H9 (cell line): ENCODE measurements at regions not wholly inside any gene's neighbourhood (a gene's known extent, or its start where the extent isn't known, plus 50 kb on each side); places are given as distances from the start of the nearest gene placed in this dataset.

Experiments used
- DNase-seq: peaks from one replicate; pipeline ENCODE4 v3.0.0-alpha.2; 2017
- H2AFZ ChIP-seq: one replicate; pipeline ENCODE4 v1.6.1; 2013; ENCODE audit warnings: mild to moderate bottlenecking, low read length, control low read depth, moderate library complexity
- H2AK5ac ChIP-seq: 2 replicates; pipeline ENCODE4 v1.6.1; 2013; ENCODE audit warnings: low read length, control low read depth, mixed read lengths; ENCODE audit not compliant: insufficient read length
- H2BK120ac ChIP-seq: one replicate; pipeline ENCODE4 v1.6.1; 2013; ENCODE audit warnings: low read depth, mild to moderate bottlenecking, low read length, control low read depth, inconsistent platforms; ENCODE audit not compliant: poor library complexity, severe bottlenecking
- H2BK12ac ChIP-seq: 2 replicates; pipeline ENCODE4 v1.6.1; 2013; ENCODE audit warnings: low read length, control low read depth, mixed read lengths, low read depth; ENCODE audit not compliant: insufficient read length
- H2BK15ac ChIP-seq: 2 replicates; pipeline ENCODE4 v1.6.1; 2013; ENCODE audit warnings: low read depth, low read length, control low read depth
- H2BK20ac ChIP-seq: one replicate; pipeline ENCODE4 v1.6.1; 2013; ENCODE audit warnings: low read depth, mild to moderate bottlenecking, low read length, control low read depth, inconsistent platforms; ENCODE audit not compliant: poor library complexity, severe bottlenecking
- H2BK5ac ChIP-seq: 2 replicates; pipeline ENCODE4 v1.6.1; 2013; ENCODE audit warnings: low read length, control low read depth, mixed read lengths; ENCODE audit not compliant: insufficient read length
- H3K14ac ChIP-seq: 2 replicates; pipeline ENCODE4 v1.6.1; 2013; ENCODE audit warnings: low read length, control low read depth; ENCODE audit not compliant: insufficient read depth
- H3K18ac ChIP-seq: 2 replicates; pipeline ENCODE4 v1.6.1; 2013; ENCODE audit warnings: low read depth, mild to moderate bottlenecking, mixed read lengths, low read length, control low read depth; ENCODE audit not compliant: insufficient read length
- H3K23ac ChIP-seq: 2 replicates; pipeline ENCODE4 v1.6.1; 2013; ENCODE audit warnings: low read length, control low read depth, mixed read lengths, low read depth; ENCODE audit not compliant: insufficient read length
- H3K23me2 ChIP-seq: 2 replicates; pipeline ENCODE4 v1.6.1; 2013; ENCODE audit warnings: low read depth, mild to moderate bottlenecking, mixed read lengths, low read length, control low read depth; ENCODE audit not compliant: insufficient read length, poor library complexity, severe bottlenecking
- H3K27ac ChIP-seq: 2 replicates; pipeline ENCODE4 v1.5.1; 2013; ENCODE audit warnings: low read length, control low read depth, mixed read lengths, low read depth; ENCODE audit not compliant: insufficient read length
- H3K27me3 ChIP-seq: 2 replicates; pipeline ENCODE4 v1.6.1; 2013; ENCODE audit warnings: low read length, control low read depth, inconsistent platforms; ENCODE audit not compliant: insufficient read depth
- H3K4ac ChIP-seq: 2 replicates; pipeline ENCODE4 v1.6.1; 2013; ENCODE audit warnings: low read depth, mild to moderate bottlenecking, control low read depth, inconsistent platforms, low read length, moderate library complexity
- H3K4me1 ChIP-seq: 2 replicates; pipeline ENCODE4 v1.6.1; 2013; ENCODE audit warnings: low read length, control low read depth, inconsistent platforms; ENCODE audit not compliant: insufficient read depth
- H3K4me2 ChIP-seq: 2 replicates; pipeline ENCODE4 v1.6.1; 2013; ENCODE audit warnings: low read length, control low read depth, mixed read lengths; ENCODE audit not compliant: insufficient read length, insufficient read depth
- H3K56ac ChIP-seq: 2 replicates; pipeline ENCODE4 v1.6.1; 2013; ENCODE audit warnings: low read depth, mild to moderate bottlenecking, mixed read lengths, low read length, control low read depth; ENCODE audit not compliant: insufficient read length
- H3K79me1 ChIP-seq: 2 replicates; pipeline ENCODE4 v1.6.1; 2013; ENCODE audit warnings: low read depth, mild to moderate bottlenecking, moderate library complexity, low read length, control low read depth, inconsistent platforms; ENCODE audit not compliant: insufficient read depth, poor library complexity, severe bottlenecking
- H3K79me2 ChIP-seq: 2 replicates; pipeline ENCODE4 v1.6.1; 2013; ENCODE audit warnings: low read length, control low read depth, inconsistent platforms; ENCODE audit not compliant: insufficient read depth
- H3K9ac ChIP-seq: 2 replicates; pipeline ENCODE4 v1.6.1; 2013; ENCODE audit warnings: low read length, control low read depth, mixed read lengths; ENCODE audit not compliant: insufficient read length; ENCODE audit errors: extremely low read depth
- H3K9me3 ChIP-seq: one replicate; pipeline ENCODE4 v1.6.1; 2013; ENCODE audit warnings: low read depth, low read length, inconsistent platforms; ENCODE audit not compliant: control insufficient read depth
- H3T11ph ChIP-seq: one replicate; pipeline ENCODE4 v1.6.1; 2013; ENCODE audit warnings: mild to moderate bottlenecking, low read length, control low read depth, inconsistent platforms
- H4K20me1 ChIP-seq: one replicate; pipeline ENCODE4 v1.6.1; 2013; ENCODE audit not compliant: control insufficient read depth, insufficient read length, insufficient read depth
- H4K5ac ChIP-seq: 2 replicates; pipeline ENCODE4 v1.6.1; 2013; ENCODE audit warnings: low read depth, mild to moderate bottlenecking, mixed read lengths, low read length, control low read depth; ENCODE audit not compliant: insufficient read length
- H4K8ac ChIP-seq: replicated peaks from 2 replicates; pipeline ENCODE4 v1.6.1; 2013; ENCODE audit warnings: low read length, control low read depth, mixed read lengths, low read depth; ENCODE audit not compliant: insufficient read length
- H4K91ac ChIP-seq: 2 replicates; pipeline ENCODE4 v1.6.1; 2013; ENCODE audit warnings: low read depth, mild to moderate bottlenecking, moderate library complexity, mixed read lengths, low read length, control low read depth; ENCODE audit not compliant: insufficient read length
- H3K27ac Mint-ChIP-seq, 3 experiments: 2 replicates in 2 of 3; 3 replicates in 1 of 3; pipeline ENCODE4 v1.8.0; 2020 to 2021; ENCODE audit warnings: mixed read lengths in 3 of 3, mild to moderate bottlenecking in 1 of 3, moderate library complexity in 1 of 3
- H3K27me3 Mint-ChIP-seq: 2 replicates; pipeline ENCODE4 v1.8.0; 2021; ENCODE audit warnings: low read depth, mild to moderate bottlenecking, moderate library complexity, mixed read lengths
- H3K36me3 Mint-ChIP-seq, 3 experiments: 2 replicates in 2 of 3; 3 replicates in 1 of 3; pipeline ENCODE4 v1.8.0; 2020 to 2021; ENCODE audit warnings: low read depth in 3 of 3, mixed read lengths in 3 of 3; ENCODE audit not compliant: insufficient read depth in 1 of 3
- H3K4me1 Mint-ChIP-seq, 2 experiments: 2 replicates each; pipeline ENCODE4 v1.8.0; 2020; ENCODE audit warnings: mixed read lengths in 2 of 2
- H3K4me3 Mint-ChIP-seq, 2 experiments: 2 replicates in 1 of 2; 3 replicates in 1 of 2; pipeline ENCODE4 v1.8.0; 2020 to 2021; ENCODE audit warnings: mild to moderate bottlenecking in 2 of 2, mixed read lengths in 2 of 2, moderate library complexity in 1 of 2
- H3K9me3 Mint-ChIP-seq, 2 experiments: 2 replicates in 1 of 2; 3 replicates in 1 of 2; pipeline ENCODE4 v1.8.0; 2020; ENCODE audit warnings: mild to moderate bottlenecking in 2 of 2, mixed read lengths in 2 of 2, moderate library complexity in 1 of 2
- CTCF ChIP-seq: fragments of 200-600 bp; sonication (generic); conservative IDR thresholded peaks from 3 replicates; pipeline ENCODE4 v1.8.0; 2021; ENCODE audit warnings: antibody characterized with exemption, mild to moderate bottlenecking
- WGBS: extraction: QIAGEN DNeasy Blood & Tissue Kit; methylation state at CpG from one replicate; pipeline ENCODE4 v1.1.7; 2013; ENCODE audit warnings: missing lambda C conversion rate, low lambda C conversion rate, mixed read lengths; ENCODE audit not compliant: insufficient read length; ENCODE audit errors: extremely low coverage; 5-methylcytosine and 5-hydroxymethylcytosine counted together

DNA sequence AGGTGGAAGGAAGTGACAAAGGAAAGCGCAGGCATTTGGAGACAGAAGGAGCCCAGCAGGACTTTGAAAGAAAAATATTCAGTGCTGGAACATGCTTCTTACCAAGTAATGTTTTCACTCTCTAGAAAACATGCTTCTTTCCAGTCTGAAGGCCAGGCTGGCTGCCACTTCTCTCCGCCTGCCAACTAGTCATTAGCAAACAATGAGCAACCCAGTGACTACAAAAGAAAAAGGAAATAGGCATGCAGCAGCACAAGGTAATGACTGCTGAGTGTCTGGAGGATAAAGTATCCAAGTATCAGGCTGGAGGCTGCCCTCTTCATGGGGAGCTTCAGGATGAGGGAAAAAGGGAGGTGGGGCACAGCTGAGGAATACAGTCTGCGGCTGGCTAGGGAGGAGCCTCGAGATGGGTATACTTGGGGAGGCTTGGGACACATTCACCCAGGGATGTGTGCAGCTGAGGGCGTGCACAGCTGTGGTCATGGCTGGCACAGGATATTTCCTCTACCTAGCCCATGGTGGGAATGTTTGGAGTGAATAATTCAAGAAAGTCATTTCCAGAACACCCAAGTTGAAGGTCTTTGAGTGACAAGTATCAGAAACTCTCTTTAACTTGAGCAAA is 161.5 kb upstream of the KIF2A start:
- no peaks in the 10 kb centered on the region for H4K20me1 ChIP-seq
- H4K8ac ChIP-seq, result no peak overlapping the region
- no peak overlapping the region for H3K56ac ChIP-seq
- no peaks in the 10 kb centered on the region for H3K79me2 ChIP-seq
- H3K79me1 ChIP-seq, result no peaks in the 10 kb centered on the region
- no peak overlapping the region for H3K27ac ChIP-seq
- no peak overlapping the region for H3K14ac ChIP-seq
- no peak overlapping the region for H3K9ac ChIP-seq
- H2BK15ac ChIP-seq, result no peak overlapping the region
- Mint-ChIP-seq H3K27me3 (no peaks in the 10 kb centered on the region; the same call in none of the 2 replicates), H3K9me3 (peaks cover 9 to 13% of the 10 kb centered on the region in 2 experiments), H3K4me3 (no peak overlapping the region), H3K4me1 (peaks cover 31 to 33% of the 10 kb centered on the region in 2 experiments), H3K36me3 (peaks cover 0 to 9% (median 3%) of the 10 kb centered on the region in 3 experiments; a peak in 4 of 7 replicates), H3K27ac (no peak overlapping the region)
- no peak for TF ChIP-seq CTCF
- H3K18ac ChIP-seq, result no peak overlapping the region
- H3K27me3 ChIP-seq, result no peaks in the 10 kb centered on the region
- H2AFZ ChIP-seq, result no peak overlapping the region
- H3K4ac ChIP-seq, result no peak overlapping the region
- H3K4me1 ChIP-seq, result no peaks in the 10 kb centered on the region; the same call in 1 of the 2 replicates
- H2BK120ac ChIP-seq, result no peak overlapping the region
- H2BK5ac ChIP-seq, result no peak overlapping the region
- H3K23ac ChIP-seq, result no peak overlapping the region
- no peaks in the 10 kb centered on the region for H3K23me2 ChIP-seq
- no peak for DNase-seq
- H2AK5ac ChIP-seq, result no peak overlapping the region
- no CpG with 5 or more reads among the region's 5 CpGs for WGBS
- H3T11ph ChIP-seq, result no peak overlapping the region
- H2BK20ac ChIP-seq, result no peak overlapping the region
- H4K91ac ChIP-seq, result no peak overlapping the region
- no peaks in the 10 kb centered on the region for H3K9me3 ChIP-seq
- no peak overlapping the region for H4K5ac ChIP-seq
- H2BK12ac ChIP-seq, result no peak overlapping the region
- H3K4me2 ChIP-seq, result no peak overlapping the region
